ENCODE measurements at regions not wholly inside any gene's neighbourhood (a gene's known extent, or its start where the extent isn't known, plus 50 kb on each side); places are given as distances from the start of the nearest gene placed in this dataset.

- H4K20me1 ChIP-seq (replicated peaks; ENCODE audit: control insufficient read depth, insufficient read depth, low read length) = no peaks in the 10 kb centered on the region
- H3K27ac ChIP-seq (ENCODE audit: extremely low read depth, low read depth, low read length) = no peak overlapping the region
- no peak for DNase-seq (ENCODE audit: extremely low read depth in 1 of 4, low spot score in 3 of 4)
- FAIRE-seq = no peak
- H3K79me2 ChIP-seq (ENCODE audit: control insufficient read depth, insufficient read depth, low read length) = no peaks in the 10 kb centered on the region
- no TSS peak for BruUV-seq (replicated peaks)
- no peak overlapping the region for H3K4me2 ChIP-seq (ENCODE audit: insufficient read depth, low read length)
- H3K4me1 ChIP-seq (replicated peaks in 1 of 2; ENCODE audit: control insufficient read depth in 2 of 2, insufficient read depth in 2 of 2, low read length in 2 of 2) = no peaks in the 10 kb centered on the region
- H3K9me3 ChIP-seq (replicated peaks; ENCODE audit: control insufficient read depth, insufficient read depth, low read depth, low read length) = no peaks in the 10 kb centered on the region
- no peaks in the 10 kb centered on the region for H3K9me1 ChIP-seq (ENCODE audit: control insufficient read depth, insufficient read depth, low read length)
- in situ Hi-C loops (cut with MboI) = no loop called here
- no peaks in the 10 kb centered on the region for H3K36me3 ChIP-seq (ENCODE audit: control insufficient read depth, insufficient read depth, low read length)
- no peak overlapping the region for H3K4me3 ChIP-seq
- no peak overlapping the region for H3K9ac ChIP-seq (ENCODE audit: insufficient read depth in 1 of 2, low read depth in 2 of 2, low read length in 2 of 2)
- H2AFZ ChIP-seq (ENCODE audit: low read depth, low read length) = no peak overlapping the region
- no peaks in the 10 kb centered on the region for H3K27me3 ChIP-seq (ENCODE audit: control insufficient read depth in 2 of 2, insufficient read depth in 2 of 2, low read length in 2 of 2)
- ChIA-PET CTCF (ENCODE audit: low intra/inter-chr PET ratio) (no interaction called here), POLR2A (no interaction called here)
- intact Hi-C loops (cut with micrococcal nuclease) = no loop called here
- ATAC-seq = no peak
- TF ChIP-seq KDM5B (IDR thresholded peaks at IDR 0.05; ENCODE audit: insufficient replicate concordance, low read depth, low read length) (no peak), SLC30A9 (CRISPR knock-in tag; IDR thresholded peaks at IDR 0.05) (no peak)
- 0% methylated on average over 1 of the region's 1 CpG for WGBS (ENCODE audit: insufficient coverage, low coverage, missing lambda C conversion rate)
Observed at GRCh38 chr12:82596483-82596882, 90.2 kb upstream of the TMTC2 start.

- in situ Hi-C loops (cut with MboI) = no loop called here
- H3K4me2 ChIP-seq (ENCODE audit: insufficient read depth, low read length) = no peak overlapping the region
- H3K27ac ChIP-seq (ENCODE audit: extremely low read depth, low read depth, low read length) = no peak overlapping the region
- TF ChIP-seq MXD1 (CRISPR knock-in tag; IDR thresholded peaks at IDR 0.05; ENCODE audit: borderline replicate concordance, poor library complexity, severe bottlenecking) (no peak), HNRNPUL1 (IDR thresholded peaks at IDR 0.05; ENCODE audit: low read length) (no peak), PTBP1 (IDR thresholded peaks at IDR 0.05; ENCODE audit: low read depth, low read length) (no peak), ZKSCAN1 (IDR thresholded peaks at IDR 0.05; ENCODE audit: low read depth, low read length) (no peak), ZNF785 (CRISPR knock-in tag; IDR thresholded peaks at IDR 0.05) (no peak), TAL1 (IDR thresholded peaks at IDR 0.05) (no peak), NR2F6 (CRISPR knock-in tag; IDR thresholded peaks at IDR 0.05) (no peak), CBX3 (IDR thresholded peaks at IDR 0.05; ENCODE audit: borderline replicate concordance in 1 of 2, low read length in 2 of 2) (no peak), PRMT5 (CRISPR knock-in tag; IDR thresholded peaks at IDR 0.05) (no peak), EHMT2 (IDR thresholded peaks at IDR 0.05) (no peak), NEUROD1 (IDR thresholded peaks at IDR 0.05; ENCODE audit: borderline replicate concordance, low read depth, low read length, partially characterized antibody) (no peak), EP400 (IDR thresholded peaks at IDR 0.05) (no peak), HIVEP1 (CRISPR knock-in tag; IDR thresholded peaks at IDR 0.05) (no peak), HMG20B (CRISPR knock-in tag; IDR thresholded peaks at IDR 0.05) (no peak), ADNP (tag; IDR thresholded peaks at IDR 0.05) (no peak)
- H3K79me2 ChIP-seq (ENCODE audit: control insufficient read depth, insufficient read depth, low read length) = no peaks in the 10 kb centered on the region
- intact Hi-C loops (cut with micrococcal nuclease) = no loop called here
- DNase-seq (ENCODE audit: extremely low read depth in 1 of 4, low spot score in 3 of 4) (no peak), FAIRE-seq (no peak), ATAC-seq (no peak)
- H3K9me1 ChIP-seq (ENCODE audit: control insufficient read depth, insufficient read depth, low read length) = no peaks in the 10 kb centered on the region
- H3K4me3 ChIP-seq = no peak overlapping the region
- H3K4me1 ChIP-seq (replicated peaks in 1 of 2; ENCODE audit: control insufficient read depth in 2 of 2, insufficient read depth in 2 of 2, low read length in 2 of 2) = no peaks in the 10 kb centered on the region
- no peak overlapping the region for H2AFZ ChIP-seq (ENCODE audit: low read depth, low read length)
- ChIA-PET POLR2A (no interaction called here), CTCF (ENCODE audit: low intra/inter-chr PET ratio) (no interaction called here)
- no peak overlapping the region for H3K9ac ChIP-seq (ENCODE audit: insufficient read depth in 1 of 2, low read depth in 2 of 2, low read length in 2 of 2)
- no TSS peak for BruUV-seq (replicated peaks)
- no peaks in the 10 kb centered on the region for H3K9me3 ChIP-seq (replicated peaks; ENCODE audit: control insufficient read depth, insufficient read depth, low read depth, low read length)
- no peaks in the 10 kb centered on the region for H3K36me3 ChIP-seq (ENCODE audit: control insufficient read depth, insufficient read depth, low read length)
- no peaks in the 10 kb centered on the region for H3K27me3 ChIP-seq (ENCODE audit: control insufficient read depth in 2 of 2, insufficient read depth in 2 of 2, low read length in 2 of 2)
- H4K20me1 ChIP-seq (replicated peaks; ENCODE audit: control insufficient read depth, insufficient read depth, low read length) = no peaks in the 10 kb centered on the region
Observed at GRCh38 chr12:82600379-82600778, 86.3 kb upstream of the TMTC2 start.

Data from K562 (cell line).